SK-N-MC (cell line): ENCODE measurements at regions not wholly inside any gene's neighbourhood (a gene's known extent, or its start where the extent isn't known, plus 50 kb on each side); places are given as distances from the start of the nearest gene placed in this dataset.

Source experiments
- EZH2 ChIP-seq: fragments of 200-600 bp; sonication (generic); IDR thresholded peaks from one replicate; pipeline ENCODE4 v1.6.1; 2017; ENCODE audit warnings: antibody characterized with exemption
- FOXP2 ChIP-seq: optimal IDR thresholded peaks from 2 replicates; pipeline ENCODE3; 2011; ENCODE audit warnings: mild to moderate bottlenecking, moderate library complexity; ENCODE audit not compliant: insufficient read depth; ENCODE audit errors: extremely low read length, control extremely low read depth
- POLR2AphosphoS5 ChIP-seq: IDR thresholded peaks from 2 replicates; pipeline ENCODE4 v1.6.1; 2012; ENCODE audit warnings: mild to moderate bottlenecking, low read depth, low read length, borderline replicate concordance

DNA sequence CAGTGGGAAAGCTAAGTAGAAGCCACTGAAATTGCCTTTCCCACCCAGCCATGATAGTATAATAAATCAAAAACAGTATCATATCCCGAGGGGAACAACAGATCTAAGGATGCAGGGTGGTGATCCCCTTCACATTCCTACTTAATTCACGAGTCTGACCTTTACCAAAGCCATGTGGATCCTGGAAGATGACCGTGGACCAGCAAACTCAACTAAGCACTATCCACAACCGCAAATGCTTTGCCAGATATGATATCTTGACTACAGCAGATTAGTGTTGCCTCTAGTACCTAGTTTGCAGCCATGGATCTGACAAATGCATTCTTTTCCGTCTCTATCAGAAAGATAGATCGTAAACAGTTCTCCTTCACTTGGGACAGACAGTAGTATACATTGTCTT lies 67.3 kb upstream of the IL6 start:
- no peak for TF ChIP-seq EZH2
- no peak for TF ChIP-seq FOXP2
- TF ChIP-seq POLR2AphosphoS5: no peak
